Kasumi-1 (cell line): ENCODE measurements at regions not wholly inside any gene's neighbourhood (a gene's known extent, or its start where the extent isn't known, plus 50 kb on each side); places are given as distances from the start of the nearest gene placed in this dataset.

ENCODE experiments used
- DNase-seq, 2 experiments: peaks; one replicate each; lab custom pipeline; 2025; lab: John Stamatoyannopoulos, UW

GRCh38 chr18:28974504-28974903, 797.6 kb upstream of the CDH2 start:
- DNase-seq: no peak

DNA sequence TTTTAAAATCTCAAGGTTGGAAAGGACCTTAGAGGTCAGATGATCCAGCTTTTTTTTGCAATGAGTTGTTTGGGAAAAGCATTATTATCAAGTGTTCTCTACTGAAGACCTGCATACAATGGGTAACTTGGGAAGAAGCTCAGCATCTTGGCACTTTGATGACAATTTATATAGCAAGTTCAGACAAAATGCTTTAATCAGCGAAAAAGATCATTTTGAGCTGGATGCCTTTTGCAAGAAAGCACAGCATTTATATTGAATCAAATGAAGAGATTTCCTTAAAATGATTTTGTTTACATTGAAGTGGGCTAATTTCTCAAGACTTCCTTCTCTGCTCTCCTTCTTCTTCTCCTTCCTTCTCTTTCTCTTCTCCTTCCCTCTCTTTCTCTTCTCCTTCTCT, 796.4 kb upstream of the CDH2 start:
- DNase-seq: no peak

GRCh38 chr18:28972333-28972907, 795.5 kb upstream of the CDH2 start:
- no peak for DNase-seq

DNA sequence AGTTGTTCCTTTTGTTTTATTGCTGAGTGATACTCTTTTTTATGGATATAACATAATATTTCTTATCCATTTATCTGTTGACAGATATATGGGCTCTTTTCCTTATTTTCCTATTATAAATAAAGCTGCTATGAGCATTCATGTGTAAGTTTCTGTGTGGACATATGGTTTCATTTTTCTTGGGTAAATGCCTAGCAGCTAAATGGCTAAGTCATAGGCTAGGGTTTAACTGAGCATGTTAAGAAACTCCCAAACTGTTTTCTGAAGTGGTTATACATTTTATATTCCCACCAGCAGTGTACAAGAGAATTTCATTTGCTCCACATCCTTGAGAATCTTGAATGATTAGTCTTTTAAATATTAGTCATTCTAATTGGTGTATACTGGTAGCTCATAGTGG, 786.6 kb upstream of the CDH2 start:
- no peak for DNase-seq

- DNase-seq: peak; percentile 19 to 40
Observed at GRCh38 chr18:28961669-28962228, 784.8 kb upstream of the CDH2 start.

DNA sequence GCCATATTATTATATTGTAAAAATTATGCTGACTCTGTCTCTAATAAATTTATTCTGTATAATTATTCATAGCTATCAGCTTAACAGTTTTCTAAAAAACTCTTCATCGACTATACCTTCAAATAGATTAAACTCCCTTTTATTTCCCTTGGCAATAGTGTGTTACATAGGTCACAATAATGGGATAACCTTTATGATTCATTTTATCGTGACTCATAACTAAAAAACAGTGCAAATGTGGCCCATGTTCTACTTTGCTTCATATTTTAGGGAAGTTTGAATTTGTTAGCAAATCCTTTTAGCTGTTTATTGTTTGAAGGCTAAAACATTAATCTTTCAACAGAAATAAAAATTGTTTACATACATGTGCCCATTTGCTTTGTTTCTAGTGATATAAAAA, 783.2 kb upstream of the CDH2 start:
- DNase-seq: no peak

DNA sequence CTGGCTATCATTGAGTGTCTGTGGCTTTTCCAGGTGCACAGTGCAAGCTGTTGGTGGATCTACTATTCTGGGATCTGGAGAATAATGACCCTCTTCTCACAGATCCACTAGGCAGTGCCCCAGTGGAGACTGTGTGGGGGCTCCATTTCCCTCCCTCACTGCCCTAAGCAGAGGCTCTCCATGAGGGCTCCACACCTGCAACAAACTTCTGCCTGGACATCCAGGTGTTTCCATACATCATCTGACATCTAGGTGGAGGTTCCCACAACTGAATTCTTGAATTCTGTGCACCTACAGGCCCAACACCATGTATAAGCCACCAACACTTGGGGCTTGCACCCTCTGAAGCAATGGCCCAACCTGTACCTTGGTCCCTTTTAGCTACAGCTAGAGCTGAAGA, 775.4 kb upstream of the CDH2 start:
- no peak for DNase-seq

GRCh38 chr18:28947900-28948299, 771.0 kb upstream of the CDH2 start:
- DNase-seq: no peak

- no peak for DNase-seq
Observed at GRCh38 chr18:28946471-28946870, 769.5 kb upstream of the CDH2 start.

DNA sequence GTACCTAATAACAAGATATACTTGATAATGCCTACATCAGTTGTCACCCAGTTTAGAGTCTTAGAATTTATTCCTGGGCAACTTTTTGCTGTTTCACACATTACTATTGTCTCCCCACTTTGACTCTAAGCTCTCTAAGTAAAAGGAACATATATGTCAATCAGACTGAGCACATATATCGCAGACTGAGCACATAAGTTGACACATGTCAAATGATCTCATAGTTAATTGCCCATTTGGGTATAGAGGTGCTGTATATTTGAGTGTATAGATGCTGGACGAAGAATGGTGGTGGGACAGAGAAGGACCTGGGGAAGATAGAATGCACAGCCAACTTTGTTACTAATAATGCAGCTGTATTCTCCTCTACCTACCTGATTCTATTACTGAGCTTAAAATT, 746.0 kb upstream of the CDH2 start:
- DNase-seq: no peak

DNA sequence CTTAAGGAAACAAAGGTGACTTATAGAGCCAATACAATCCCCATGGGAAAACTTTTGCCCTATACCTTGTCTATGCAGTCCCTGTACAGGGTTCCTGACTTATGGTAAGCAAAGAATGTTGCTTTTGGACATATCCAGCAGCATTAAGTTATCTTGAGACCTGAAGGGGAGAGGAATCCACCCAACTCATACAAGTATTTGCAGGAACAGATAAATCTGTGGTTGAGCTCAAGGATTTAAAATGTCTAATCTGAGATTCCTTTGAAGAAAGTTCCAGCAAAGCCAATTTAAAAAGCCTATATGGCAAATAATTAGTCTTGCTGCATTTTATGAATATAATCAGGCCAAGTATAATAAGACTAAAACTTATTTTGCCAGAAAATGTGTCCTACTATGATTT, 739.5 kb upstream of the CDH2 start:
- no peak for DNase-seq

- DNase-seq: peak; percentile 80
Observed at GRCh38 chr18:28905509-28905908, 728.6 kb upstream of the CDH2 start.

DNA sequence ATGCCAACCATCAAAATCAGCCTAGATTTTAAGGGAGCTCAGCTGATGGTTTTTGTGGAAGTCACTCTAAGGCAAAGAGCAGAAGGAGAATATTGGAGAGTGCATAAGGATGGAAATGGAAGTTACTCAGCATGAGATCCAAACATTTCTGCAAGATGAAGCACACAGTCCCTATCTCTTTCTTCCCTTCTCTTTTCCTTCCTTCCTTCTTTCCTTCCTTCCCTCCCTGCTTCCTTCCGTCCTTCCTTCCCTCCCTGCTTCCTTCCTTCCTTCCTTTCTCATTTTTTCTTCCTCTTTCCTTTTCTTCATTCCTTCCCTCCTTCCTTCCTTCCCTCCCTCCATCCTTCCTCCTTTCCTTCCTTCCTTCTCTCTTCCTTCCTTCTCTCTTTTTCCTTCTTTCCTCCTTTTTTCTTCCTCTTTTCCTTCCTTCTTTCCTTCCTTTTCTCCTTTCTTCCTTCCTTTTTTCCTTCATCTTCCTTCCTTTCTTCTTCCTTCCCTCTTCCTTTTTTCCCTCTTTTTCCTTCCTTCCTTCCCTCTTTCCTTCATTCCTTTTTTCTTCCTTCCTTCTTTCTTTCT, 727.9 kb upstream of the CDH2 start:
- DNase-seq: no peak

DNA sequence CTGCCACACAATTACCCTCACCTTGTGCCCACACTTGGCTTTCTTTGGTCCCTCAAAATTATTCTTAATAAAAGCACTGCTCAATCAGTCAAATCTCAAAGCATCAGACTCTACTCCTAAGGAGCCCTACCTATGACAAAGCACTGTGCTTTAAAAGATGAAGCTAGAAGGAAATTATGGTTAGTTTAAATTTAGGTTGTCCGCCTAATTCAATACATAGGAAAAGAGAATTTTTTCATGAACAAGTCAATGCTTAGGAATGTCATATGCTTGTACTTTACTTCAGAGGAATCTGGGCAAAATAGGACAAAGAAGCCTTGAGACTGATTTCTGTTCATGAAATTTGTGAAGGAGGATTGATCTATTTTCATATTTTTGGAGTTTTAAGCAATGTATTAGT, 726.4 kb upstream of the CDH2 start:
- no peak for DNase-seq

DNA sequence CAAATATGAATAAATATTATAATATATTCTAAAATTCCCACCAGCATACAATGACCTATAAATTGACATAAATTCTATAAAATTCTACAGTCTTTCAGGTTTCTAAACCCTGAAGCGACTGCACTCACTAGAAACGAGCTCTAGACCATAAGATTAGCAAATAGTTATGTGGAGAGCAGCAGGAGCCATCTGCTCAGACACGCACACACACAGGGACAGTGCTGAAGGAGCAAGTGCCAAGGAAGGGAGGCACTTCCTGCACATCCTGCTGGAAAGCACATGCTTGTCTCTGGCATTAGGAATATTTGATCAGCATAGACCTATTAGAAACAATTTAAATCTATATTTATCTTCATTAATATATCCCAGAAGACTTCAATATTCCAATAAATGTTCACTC, 713.9 kb upstream of the CDH2 start:
- DNase-seq: no peak

GRCh38 chr18:28884304-28884703, 707.4 kb upstream of the CDH2 start:
- DNase-seq: no peak

GRCh38 chr18:28880856-28881255, 703.9 kb upstream of the CDH2 start:
- DNase-seq: no peak

DNA sequence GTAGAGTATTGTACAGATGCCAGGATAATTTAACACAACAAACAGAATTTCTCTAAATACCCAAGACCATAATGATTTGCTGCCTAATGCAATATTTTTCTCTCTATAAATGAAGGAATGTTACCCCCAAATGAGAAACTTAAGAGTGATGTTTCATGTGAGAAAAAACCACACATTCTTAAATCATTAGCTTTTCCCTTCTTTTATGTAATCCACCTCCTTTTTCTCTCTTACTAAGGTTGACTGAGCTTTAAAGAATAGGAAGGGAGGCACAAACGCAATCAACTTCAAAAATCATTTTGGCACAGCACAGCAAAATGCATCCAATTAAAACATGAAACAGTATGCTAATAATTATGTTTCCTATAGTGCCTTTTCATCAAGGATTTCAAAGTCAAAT, 698.1 kb upstream of the CDH2 start:
- DNase-seq: no peak

DNA sequence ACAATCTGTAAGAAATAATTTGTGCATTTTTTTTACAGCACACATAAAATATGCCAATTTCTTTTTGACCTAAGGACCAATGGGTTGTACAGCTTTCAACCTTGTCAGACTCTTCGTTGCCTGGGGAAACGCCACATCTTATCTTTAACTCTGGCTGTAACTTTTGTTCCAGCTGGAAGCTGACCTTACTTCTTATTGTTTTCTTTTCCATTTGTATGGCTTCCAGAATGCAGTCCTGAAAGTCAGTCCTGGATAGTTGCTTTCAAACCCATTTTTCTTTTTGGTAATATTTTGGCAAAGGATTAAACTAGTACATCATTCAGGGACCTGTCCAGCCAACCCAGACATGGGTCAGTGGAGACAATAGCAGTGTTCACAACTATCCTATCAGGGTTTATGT, 686.5 kb upstream of the CDH2 start:
- no peak for DNase-seq

DNA sequence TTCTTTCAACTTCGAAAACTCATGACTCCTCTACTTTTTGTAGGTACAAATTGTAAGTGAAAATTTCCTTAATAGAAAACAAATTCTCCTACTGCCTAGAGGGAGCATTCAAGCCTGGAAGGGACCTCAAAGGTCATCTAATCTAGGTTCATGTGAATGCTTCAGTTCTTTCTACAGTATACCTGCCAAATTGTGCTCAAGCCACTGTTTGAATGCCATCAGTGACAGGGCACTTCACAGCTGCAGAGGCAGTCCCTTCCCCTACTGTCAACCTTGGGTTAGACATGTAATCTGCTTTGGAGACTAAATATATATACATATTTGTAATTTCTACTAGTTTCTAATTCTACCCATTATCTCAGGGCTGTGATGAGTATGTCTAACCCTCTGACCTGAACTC, 681.3 kb upstream of the CDH2 start:
- no peak for DNase-seq

- no peak for DNase-seq
Observed at GRCh38 chr18:28855989-28856388, 679.1 kb upstream of the CDH2 start.

- DNase-seq: no peak
Observed at GRCh38 chr18:28855524-28855923, 678.6 kb upstream of the CDH2 start.

- DNase-seq: no peak
Observed at GRCh38 chr18:28854964-28855363, 678.0 kb upstream of the CDH2 start.

GRCh38 chr18:28846958-28847357, 670.0 kb upstream of the CDH2 start:
- DNase-seq: no peak
